ENCODE measurements at regions not wholly inside any gene's neighbourhood (a gene's known extent, or its start where the extent isn't known, plus 50 kb on each side); places are given as distances from the start of the nearest gene placed in this dataset.

DNA sequence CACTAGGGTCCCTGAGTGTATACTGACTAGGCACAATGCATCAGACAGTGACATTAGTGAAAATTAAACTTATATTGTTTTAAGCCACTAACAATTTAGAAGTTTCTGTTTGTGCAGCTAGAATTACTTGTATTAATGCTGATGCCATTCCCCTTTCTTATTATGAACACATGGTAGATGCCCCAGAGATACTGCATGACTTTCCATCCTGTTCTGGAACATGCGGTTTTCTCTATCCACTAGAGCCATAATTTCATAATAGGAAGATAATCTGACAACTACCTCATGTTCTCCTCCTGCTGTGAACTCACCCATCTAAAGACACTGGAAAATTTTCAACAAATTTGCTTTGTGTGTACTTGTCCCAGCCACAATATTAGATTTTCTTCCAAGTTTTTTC, 1256.4 kb downstream of the FAM181B start:
- no peak for TF ChIP-seq ARNTL (CRISPR knock-in tag; IDR thresholded peaks at IDR 0.05; ENCODE audit: borderline replicate concordance, low read depth)
- TF ChIP-seq ZNF8 (CRISPR knock-in tag; IDR thresholded peaks at IDR 0.05), result no peak
- TF ChIP-seq, protein P1, sequence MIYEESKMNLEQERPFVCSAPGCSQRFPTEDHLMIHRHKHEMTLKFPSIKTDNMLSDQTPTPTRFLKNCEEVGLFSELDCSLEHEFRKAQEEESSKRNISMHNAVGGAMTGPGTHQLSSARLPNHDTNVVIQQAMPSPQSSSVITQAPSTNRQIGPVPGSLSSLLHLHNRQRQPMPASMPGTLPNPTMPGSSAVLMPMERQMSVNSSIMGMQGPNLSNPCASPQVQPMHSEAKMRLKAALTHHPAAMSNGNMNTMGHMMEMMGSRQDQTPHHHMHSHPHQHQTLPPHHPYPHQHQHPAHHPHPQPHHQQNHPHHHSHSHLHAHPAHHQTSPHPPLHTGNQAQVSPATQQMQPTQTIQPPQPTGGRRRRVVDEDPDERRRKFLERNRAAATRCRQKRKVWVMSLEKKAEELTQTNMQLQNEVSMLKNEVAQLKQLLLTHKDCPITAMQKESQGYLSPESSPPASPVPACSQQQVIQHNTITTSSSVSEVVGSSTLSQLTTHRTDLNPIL (CRISPR knock-in tag; IDR thresholded peaks at IDR 0.05; ENCODE audit: low read depth), result no peak
- no peak for TF ChIP-seq ZC3H10 (CRISPR knock-in tag; IDR thresholded peaks at IDR 0.05)
- TF ChIP-seq ZFP30 (CRISPR knock-in tag; IDR thresholded peaks at IDR 0.05), result no peak
- no peak for TF ChIP-seq ESRRG (CRISPR knock-in tag; IDR thresholded peaks at IDR 0.05)
- no peak for TF ChIP-seq GLIS3 (CRISPR knock-in tag; IDR thresholded peaks at IDR 0.05)
- TF ChIP-seq, protein P2, sequence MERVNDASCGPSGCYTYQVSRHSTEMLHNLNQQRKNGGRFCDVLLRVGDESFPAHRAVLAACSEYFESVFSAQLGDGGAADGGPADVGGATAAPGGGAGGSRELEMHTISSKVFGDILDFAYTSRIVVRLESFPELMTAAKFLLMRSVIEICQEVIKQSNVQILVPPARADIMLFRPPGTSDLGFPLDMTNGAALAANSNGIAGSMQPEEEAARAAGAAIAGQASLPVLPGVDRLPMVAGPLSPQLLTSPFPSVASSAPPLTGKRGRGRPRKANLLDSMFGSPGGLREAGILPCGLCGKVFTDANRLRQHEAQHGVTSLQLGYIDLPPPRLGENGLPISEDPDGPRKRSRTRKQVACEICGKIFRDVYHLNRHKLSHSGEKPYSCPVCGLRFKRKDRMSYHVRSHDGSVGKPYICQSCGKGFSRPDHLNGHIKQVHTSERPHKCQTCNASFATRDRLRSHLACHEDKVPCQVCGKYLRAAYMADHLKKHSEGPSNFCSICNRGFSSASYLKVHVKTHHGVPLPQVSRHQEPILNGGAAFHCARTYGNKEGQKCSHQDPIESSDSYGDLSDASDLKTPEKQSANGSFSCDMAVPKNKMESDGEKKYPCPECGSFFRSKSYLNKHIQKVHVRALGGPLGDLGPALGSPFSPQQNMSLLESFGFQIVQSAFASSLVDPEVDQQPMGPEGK (CRISPR knock-in tag; IDR thresholded peaks at IDR 0.05; ENCODE audit: borderline replicate concordance), result no peak
- TF ChIP-seq, protein P3, sequence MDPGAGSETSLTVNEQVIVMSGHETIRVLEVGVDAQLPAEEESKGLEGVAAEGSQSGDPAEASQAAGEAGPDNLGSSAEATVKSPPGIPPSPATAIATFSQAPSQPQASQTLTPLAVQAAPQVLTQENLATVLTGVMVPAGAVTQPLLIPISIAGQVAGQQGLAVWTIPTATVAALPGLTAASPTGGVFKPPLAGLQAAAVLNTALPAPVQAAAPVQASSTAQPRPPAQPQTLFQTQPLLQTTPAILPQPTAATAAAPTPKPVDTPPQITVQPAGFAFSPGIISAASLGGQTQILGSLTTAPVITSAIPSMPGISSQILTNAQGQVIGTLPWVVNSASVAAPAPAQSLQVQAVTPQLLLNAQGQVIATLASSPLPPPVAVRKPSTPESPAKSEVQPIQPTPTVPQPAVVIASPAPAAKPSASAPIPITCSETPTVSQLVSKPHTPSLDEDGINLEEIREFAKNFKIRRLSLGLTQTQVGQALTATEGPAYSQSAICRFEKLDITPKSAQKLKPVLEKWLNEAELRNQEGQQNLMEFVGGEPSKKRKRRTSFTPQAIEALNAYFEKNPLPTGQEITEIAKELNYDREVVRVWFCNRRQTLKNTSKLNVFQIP (CRISPR knock-in tag; IDR thresholded peaks at IDR 0.05; ENCODE audit: borderline replicate concordance, low read depth), result no peak
- TF ChIP-seq, protein P4, sequence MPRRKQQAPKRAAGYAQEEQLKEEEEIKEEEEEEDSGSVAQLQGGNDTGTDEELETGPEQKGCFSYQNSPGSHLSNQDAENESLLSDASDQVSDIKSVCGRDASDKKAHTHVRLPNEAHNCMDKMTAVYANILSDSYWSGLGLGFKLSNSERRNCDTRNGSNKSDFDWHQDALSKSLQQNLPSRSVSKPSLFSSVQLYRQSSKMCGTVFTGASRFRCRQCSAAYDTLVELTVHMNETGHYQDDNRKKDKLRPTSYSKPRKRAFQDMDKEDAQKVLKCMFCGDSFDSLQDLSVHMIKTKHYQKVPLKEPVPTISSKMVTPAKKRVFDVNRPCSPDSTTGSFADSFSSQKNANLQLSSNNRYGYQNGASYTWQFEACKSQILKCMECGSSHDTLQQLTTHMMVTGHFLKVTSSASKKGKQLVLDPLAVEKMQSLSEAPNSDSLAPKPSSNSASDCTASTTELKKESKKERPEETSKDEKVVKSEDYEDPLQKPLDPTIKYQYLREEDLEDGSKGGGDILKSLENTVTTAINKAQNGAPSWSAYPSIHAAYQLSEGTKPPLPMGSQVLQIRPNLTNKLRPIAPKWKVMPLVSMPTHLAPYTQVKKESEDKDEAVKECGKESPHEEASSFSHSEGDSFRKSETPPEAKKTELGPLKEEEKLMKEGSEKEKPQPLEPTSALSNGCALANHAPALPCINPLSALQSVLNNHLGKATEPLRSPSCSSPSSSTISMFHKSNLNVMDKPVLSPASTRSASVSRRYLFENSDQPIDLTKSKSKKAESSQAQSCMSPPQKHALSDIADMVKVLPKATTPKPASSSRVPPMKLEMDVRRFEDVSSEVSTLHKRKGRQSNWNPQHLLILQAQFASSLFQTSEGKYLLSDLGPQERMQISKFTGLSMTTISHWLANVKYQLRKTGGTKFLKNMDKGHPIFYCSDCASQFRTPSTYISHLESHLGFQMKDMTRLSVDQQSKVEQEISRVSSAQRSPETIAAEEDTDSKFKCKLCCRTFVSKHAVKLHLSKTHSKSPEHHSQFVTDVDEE (CRISPR knock-in tag; IDR thresholded peaks at IDR 0.05), result no peak
- TF ChIP-seq TOX (CRISPR knock-in tag; IDR thresholded peaks at IDR 0.05; ENCODE audit: borderline replicate concordance), result no peak

Data from SK-N-SH treated with all-trans-retinoic acid at 6 μM for 48 hours (cell line).